LNCaP clone FGC (cell line): ENCODE measurements at regions not wholly inside any gene's neighbourhood (a gene's known extent, or its start where the extent isn't known, plus 50 kb on each side); places are given as distances from the start of the nearest gene placed in this dataset.

ENCODE experiments used
- DNase-seq: peaks from one replicate; pipeline ENCODE4 v3.0.0-alpha.2; 2011; ENCODE audit warnings: low read depth
- H3K4me3 ChIP-seq: 2 replicates; pipeline ENCODE4 v1.5.1; 2011; ENCODE audit warnings: mild to moderate bottlenecking, low read depth, low read length, control low read depth
- CTCF ChIP-seq: IDR thresholded peaks from 2 replicates; pipeline ENCODE4 v1.5.1; 2012; ENCODE audit warnings: mild to moderate bottlenecking; ENCODE audit not compliant: control insufficient read depth, insufficient read depth; ENCODE audit errors: extremely low read depth

- H3K4me3 ChIP-seq: no peak overlapping the region
- DNase-seq: no peak
- no peak for TF ChIP-seq CTCF
These were observed 50.0 kb upstream of the ZNF280D start for GRCh38 chr15:56783156-56783856.
